HUES6 (cell line): ENCODE measurements at regions not wholly inside any gene's neighbourhood (a gene's known extent, or its start where the extent isn't known, plus 50 kb on each side); places are given as distances from the start of the nearest gene placed in this dataset.

ENCODE experiments used
- H3K27ac ChIP-seq: 2 replicates; pipeline ENCODE4 v1.7.0; 2013; ENCODE audit warnings: low read depth, mild to moderate bottlenecking, low read length, inconsistent platforms
- H3K27me3 ChIP-seq: 2 replicates; pipeline ENCODE4 v1.6.1; 2013; ENCODE audit warnings: low read length; ENCODE audit not compliant: control insufficient read depth, insufficient read depth
- H3K36me3 ChIP-seq: 2 replicates; pipeline ENCODE4 v1.6.1; 2013; ENCODE audit warnings: low read length; ENCODE audit not compliant: control insufficient read depth, insufficient read depth
- H3K4me1 ChIP-seq: 2 replicates; pipeline ENCODE4 v1.6.1; 2013; ENCODE audit warnings: low read length; ENCODE audit not compliant: control insufficient read depth, insufficient read depth
- H3K4me3 ChIP-seq: 2 replicates; pipeline ENCODE4 v1.5.1; 2013; ENCODE audit warnings: low read depth, low read length
- H3K9ac ChIP-seq: one replicate; pipeline ENCODE4 v1.6.1; 2013; ENCODE audit warnings: mild to moderate bottlenecking, low read length
- H3K9me3 ChIP-seq: 2 replicates; pipeline ENCODE4 v1.6.1; 2013; ENCODE audit warnings: low read depth, low read length; ENCODE audit not compliant: control insufficient read depth, insufficient read depth

DNA sequence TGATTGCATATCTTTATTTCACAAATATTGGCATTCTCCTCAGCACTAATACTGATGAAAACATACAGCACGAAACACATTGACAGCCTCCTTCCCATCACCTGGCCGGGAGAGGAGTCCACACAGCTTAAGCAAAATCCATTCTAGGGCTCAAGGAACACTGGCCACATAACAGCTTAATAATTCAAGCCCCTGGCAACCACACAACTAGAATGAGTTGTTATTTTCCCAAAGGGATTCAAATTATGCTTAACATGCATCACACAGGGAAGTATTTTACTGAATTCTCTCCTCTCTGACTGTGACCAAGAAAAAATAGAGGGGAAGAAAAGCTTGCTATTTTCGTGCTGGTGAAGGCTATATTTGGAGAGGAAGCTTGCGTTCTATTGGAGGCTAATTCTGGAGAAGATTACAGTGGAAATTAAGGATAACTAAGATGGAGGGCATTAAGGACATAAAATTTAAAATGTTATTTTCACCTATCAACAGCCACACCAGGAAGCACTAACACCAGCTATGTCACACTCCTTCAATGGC is 198.5 kb downstream of the ADGRG6 start:
- no peaks in the 10 kb centered on the region for H3K36me3 ChIP-seq
- peaks cover 15% of the 10 kb centered on the region for H3K9me3 ChIP-seq
- no peak overlapping the region for H3K4me3 ChIP-seq
- H3K9ac ChIP-seq, result no peak overlapping the region
- no peaks in the 10 kb centered on the region for H3K27me3 ChIP-seq
- no peak overlapping the region for H3K27ac ChIP-seq
- no peaks in the 10 kb centered on the region for H3K4me1 ChIP-seq

DNA sequence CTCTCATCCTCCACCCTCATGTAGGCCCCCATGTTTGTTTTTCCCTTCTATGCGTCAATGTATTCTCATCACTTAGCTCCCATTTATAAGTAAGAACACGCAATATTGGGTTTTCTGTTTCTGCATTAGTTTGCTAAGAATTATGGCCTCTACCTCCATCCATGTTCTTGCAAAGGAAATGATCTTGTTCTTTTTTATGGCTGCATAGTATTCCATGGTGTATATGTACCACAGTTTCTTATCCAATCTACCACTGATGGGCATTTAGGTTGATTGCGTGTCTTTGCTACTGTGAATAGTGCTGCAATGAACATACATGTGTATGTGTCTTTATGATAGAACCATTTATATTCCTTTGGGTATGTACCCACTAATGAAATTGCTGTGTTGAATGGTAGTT is 200.0 kb downstream of the ADGRG6 start:
- Histone ChIP-seq H3K9me3 (peaks cover 15% of the 10 kb centered on the region), H3K4me3 (no peak overlapping the region), H3K36me3 (no peaks in the 10 kb centered on the region), H3K27ac (no peak overlapping the region), H3K4me1 (no peaks in the 10 kb centered on the region), H3K9ac (no peak overlapping the region), H3K27me3 (no peaks in the 10 kb centered on the region)

DNA sequence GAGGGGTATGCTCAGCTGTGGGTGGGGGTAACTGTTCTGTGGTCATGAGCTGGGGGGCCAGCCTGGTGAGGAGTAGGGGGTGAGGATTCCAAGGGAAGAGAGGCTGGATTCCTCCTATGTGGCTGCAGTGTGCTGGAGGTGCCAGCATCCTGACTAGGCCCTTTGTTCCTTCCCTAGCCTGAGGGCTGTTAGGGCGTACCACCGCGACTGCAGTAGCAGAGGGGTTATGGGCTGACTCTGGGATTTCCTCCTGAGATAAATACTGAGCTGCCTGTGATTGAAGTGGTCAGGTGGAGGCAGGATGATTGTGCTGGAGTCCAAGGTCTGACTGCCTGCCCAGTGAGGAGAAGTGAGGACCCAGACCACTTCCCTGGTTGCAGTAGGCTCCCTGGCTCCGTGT is 205.3 kb downstream of the ADGRG6 start:
- Histone ChIP-seq H3K36me3 (no peaks in the 10 kb centered on the region), H3K9ac (no peak overlapping the region), H3K27ac (no peak overlapping the region), H3K4me3 (no peak overlapping the region), H3K9me3 (peaks cover 9% of the 10 kb centered on the region), H3K27me3 (no peaks in the 10 kb centered on the region), H3K4me1 (no peaks in the 10 kb centered on the region)

DNA sequence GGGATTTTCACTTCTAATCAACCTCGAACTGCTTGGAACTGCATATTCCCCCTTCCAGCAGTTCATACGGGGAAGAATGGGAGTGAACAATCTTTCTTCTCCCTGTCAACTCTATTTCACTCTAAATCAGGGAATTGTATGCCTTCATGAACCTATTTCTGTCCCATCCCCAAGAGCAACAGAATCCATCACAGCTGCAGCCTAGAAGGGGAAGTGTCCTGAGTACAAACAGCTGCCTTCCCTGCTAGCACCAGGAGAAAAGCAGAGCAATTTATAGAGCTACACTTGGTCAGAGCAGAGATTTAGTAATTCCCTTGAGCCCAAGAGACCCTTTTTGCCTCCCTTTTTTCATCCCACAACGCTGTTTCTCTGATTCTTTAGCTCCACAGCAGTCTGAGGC is 208.4 kb downstream of the ADGRG6 start:
- no peaks in the 10 kb centered on the region for H3K9me3 ChIP-seq
- no peaks in the 10 kb centered on the region for H3K36me3 ChIP-seq
- no peaks in the 10 kb centered on the region for H3K4me1 ChIP-seq
- H3K9ac ChIP-seq, result no peak overlapping the region
- H3K4me3 ChIP-seq, result no peak overlapping the region
- H3K27me3 ChIP-seq, result no peaks in the 10 kb centered on the region
- no peak overlapping the region for H3K27ac ChIP-seq

DNA sequence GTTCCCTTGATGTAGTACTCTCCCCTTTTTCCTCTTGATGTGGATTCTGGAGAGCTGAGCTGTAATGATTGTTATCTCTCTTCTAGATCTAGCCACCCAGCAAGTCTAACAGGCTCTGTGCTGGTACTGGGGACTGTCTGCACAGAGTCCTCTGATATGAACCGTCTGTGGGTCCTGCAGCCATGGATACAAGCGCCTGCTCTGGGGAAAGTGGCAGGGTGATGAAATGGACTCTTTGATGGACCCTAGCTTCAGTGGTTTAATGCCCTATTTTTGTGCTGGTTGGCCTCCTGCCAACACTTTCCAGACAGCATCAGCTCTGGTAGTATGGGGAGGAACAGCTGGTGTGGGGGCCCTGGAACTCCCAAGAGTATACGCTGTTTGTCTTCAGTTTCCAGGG is 216.3 kb downstream of the ADGRG6 start:
- H3K4me3 ChIP-seq, result no peak overlapping the region
- H3K36me3 ChIP-seq, result no peaks in the 10 kb centered on the region
- H3K27me3 ChIP-seq, result no peaks in the 10 kb centered on the region
- H3K4me1 ChIP-seq, result no peaks in the 10 kb centered on the region
- no peak overlapping the region for H3K27ac ChIP-seq
- H3K9ac ChIP-seq, result no peak overlapping the region
- no peaks in the 10 kb centered on the region for H3K9me3 ChIP-seq

DNA sequence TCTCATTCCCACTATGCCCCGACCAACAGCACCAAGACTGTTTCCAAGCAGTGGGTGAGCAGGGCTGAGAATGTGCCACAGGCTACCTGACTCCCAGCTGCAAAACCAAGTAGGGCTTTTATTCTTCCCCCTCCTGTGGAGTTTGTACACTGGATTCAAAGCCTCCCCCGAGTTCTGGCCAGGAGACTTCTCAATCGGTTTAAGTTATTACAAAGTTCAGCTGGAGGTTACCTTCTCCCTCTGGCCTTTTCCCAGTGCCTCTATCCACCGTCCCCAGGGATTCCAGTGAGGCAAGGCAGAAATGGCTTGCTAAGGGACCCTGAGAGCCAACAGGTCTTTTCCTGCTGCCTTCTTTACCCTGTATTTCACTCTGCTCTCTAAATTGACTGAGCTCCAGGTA is 217.0 kb downstream of the ADGRG6 start:
- Histone ChIP-seq H3K27me3 (no peaks in the 10 kb centered on the region), H3K9me3 (no peaks in the 10 kb centered on the region), H3K4me3 (no peak overlapping the region), H3K4me1 (no peaks in the 10 kb centered on the region), H3K36me3 (no peaks in the 10 kb centered on the region), H3K27ac (no peak overlapping the region), H3K9ac (no peak overlapping the region)

DNA sequence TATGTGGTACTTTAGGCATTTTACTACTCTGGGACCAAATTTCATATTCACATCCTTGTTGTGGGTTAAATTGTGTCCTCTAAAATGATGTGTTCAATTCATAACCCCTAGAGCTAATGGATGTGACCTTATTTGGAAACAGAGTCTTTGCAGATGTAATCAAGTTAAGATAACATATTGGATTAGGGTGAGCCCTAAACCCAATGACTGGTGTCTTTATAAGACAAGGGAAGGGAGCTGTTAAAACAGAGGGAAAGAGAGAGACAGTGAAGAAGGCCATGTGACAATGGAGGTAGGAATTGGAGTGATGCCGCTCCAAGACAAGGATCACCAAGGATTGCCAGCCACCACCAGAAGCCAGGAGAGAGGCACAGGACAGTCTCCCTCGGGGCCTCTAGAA is 220.0 kb downstream of the ADGRG6 start:
- no peaks in the 10 kb centered on the region for H3K36me3 ChIP-seq
- H3K27ac ChIP-seq, result no peak overlapping the region
- no peak overlapping the region for H3K9ac ChIP-seq
- H3K27me3 ChIP-seq, result no peaks in the 10 kb centered on the region
- no peaks in the 10 kb centered on the region for H3K4me1 ChIP-seq
- no peak overlapping the region for H3K4me3 ChIP-seq
- no peaks in the 10 kb centered on the region for H3K9me3 ChIP-seq

DNA sequence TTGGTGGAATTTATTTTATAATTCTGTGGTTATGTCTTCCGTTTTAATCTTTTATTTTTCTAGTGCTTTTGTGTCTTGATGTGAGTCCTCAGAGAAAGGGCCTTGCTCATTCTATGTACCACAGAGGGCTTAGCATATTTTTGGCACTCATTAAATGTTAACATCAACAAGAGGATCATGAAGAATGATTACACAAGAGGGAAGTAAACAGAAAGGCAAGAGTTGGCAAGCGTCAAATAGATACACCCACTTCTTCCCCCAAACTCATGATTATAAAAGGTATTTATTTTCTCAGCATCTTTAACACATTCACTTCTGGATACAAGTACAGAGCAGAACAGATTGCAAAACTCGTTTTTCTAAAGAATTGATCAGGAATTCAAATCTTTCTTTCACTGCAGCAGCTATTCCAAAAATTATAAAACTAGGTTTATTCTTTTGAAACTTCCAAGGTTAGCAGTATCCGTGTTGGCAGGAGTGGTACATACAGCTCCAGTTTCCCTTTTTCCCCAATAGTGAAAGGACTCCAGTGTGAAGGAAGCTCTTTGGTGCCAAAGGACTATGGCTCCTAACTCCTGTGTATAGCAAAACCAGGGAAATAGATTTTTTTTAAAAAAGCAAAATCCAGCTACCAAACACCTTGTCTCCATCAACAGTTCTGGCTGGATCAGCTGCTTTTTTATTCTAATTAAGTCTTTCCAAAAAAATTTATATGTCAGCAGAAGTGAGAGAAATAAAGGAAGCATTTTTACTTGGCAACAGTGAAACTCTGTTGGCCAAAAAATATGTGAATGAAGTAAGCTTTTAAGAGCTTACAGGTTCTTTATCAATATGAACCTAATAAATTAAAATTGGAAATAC is 221.9 kb downstream of the ADGRG6 start:
- no peaks in the 10 kb centered on the region for H3K27me3 ChIP-seq
- H3K4me3 ChIP-seq, result no peak overlapping the region
- H3K36me3 ChIP-seq, result no peaks in the 10 kb centered on the region
- no peak overlapping the region for H3K9ac ChIP-seq
- no peak overlapping the region for H3K27ac ChIP-seq
- no peaks in the 10 kb centered on the region for H3K9me3 ChIP-seq
- H3K4me1 ChIP-seq, result no peaks in the 10 kb centered on the region

DNA sequence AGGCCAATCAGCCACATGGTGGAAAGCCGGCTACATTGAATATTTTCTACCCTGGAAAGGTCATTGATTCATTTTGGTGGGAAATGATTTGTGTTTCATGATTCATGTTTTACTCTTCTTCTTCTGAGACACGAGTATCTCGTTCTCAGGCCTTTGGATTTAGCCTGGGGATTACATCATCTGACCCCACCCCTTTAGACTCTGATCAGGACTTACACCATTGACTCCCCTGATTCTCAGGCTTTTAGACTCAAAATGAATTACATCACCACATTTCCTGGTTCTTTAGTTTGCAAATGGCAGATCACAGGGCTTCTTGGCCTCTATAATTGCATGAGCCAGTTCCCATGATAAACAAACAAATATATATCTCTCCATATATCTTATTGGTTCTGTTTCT is 228.8 kb downstream of the ADGRG6 start:
- peaks cover 35% of the 10 kb centered on the region for H3K9me3 ChIP-seq
- H3K9ac ChIP-seq, result no peak overlapping the region
- no peak overlapping the region for H3K27ac ChIP-seq
- H3K4me1 ChIP-seq, result no peaks in the 10 kb centered on the region
- H3K4me3 ChIP-seq, result no peak overlapping the region
- no peaks in the 10 kb centered on the region for H3K36me3 ChIP-seq
- no peaks in the 10 kb centered on the region for H3K27me3 ChIP-seq

DNA sequence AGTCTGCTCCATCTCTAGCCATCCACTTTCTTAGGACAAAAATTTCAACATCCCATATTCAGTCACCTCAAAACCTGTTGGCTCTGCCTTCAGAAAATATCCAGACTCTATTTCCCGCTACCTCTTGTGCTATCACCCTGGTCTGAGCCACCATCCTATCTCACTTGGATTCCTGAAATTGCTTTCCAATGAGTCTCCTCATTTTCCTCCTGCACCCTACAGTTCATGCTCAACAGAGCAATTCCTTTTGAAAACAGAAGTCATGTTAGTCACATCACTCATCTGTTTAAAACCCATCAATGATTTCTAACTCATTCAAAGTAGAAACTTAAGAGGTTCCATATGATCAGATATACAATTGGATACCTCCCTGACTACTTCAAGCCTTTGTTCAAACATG is 229.9 kb downstream of the ADGRG6 start:
- no peak overlapping the region for H3K9ac ChIP-seq
- no peak overlapping the region for H3K27ac ChIP-seq
- no peaks in the 10 kb centered on the region for H3K4me1 ChIP-seq
- no peaks in the 10 kb centered on the region for H3K36me3 ChIP-seq
- H3K4me3 ChIP-seq, result no peak overlapping the region
- peaks cover 46% of the 10 kb centered on the region for H3K9me3 ChIP-seq
- no peaks in the 10 kb centered on the region for H3K27me3 ChIP-seq

DNA sequence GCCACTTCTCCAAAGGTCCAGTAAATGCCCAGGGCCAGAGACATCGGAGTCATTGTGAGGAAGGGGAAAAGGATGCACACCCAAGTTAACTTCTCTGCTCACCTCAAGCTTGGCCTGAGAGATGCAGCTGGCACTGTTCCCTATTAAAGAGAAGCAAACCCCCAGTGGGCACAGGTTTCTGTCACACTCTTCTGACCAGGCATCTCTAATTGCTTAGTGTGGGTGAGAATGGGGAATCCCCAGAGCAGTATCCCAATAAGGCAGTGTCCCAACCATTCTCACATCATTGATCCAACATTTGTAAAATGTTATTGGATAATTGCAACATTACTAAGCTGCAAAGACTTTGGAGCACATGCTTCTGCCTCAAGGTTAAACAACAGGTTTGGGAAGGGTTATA is 232.3 kb downstream of the ADGRG6 start:
- Histone ChIP-seq H3K4me1 (no peaks in the 10 kb centered on the region), H3K9ac (no peak overlapping the region), H3K27ac (no peak overlapping the region), H3K36me3 (no peaks in the 10 kb centered on the region), H3K4me3 (no peak overlapping the region), H3K27me3 (no peaks in the 10 kb centered on the region), H3K9me3 (peaks cover 56% of the 10 kb centered on the region)
